ENCODE measurements at regions not wholly inside any gene's neighbourhood (a gene's known extent, or its start where the extent isn't known, plus 50 kb on each side); places are given as distances from the start of the nearest gene placed in this dataset.

- Mint-ChIP-seq H3K27me3 (peaks cover 8% of the 10 kb centered on the region), H3K36me3 (no peaks in the 10 kb centered on the region), H3K27ac (no peak overlapping the region), H3K9me3 (no peaks in the 10 kb centered on the region), H3K4me1 (peaks cover under 1 to 5% (median 2%) of the 10 kb centered on the region in 3 donors), H3K4me3 (no peak overlapping the region)
Measured at GRCh38 chr3:178485756-178486155, 50.5 kb upstream of the KCNMB2 start.

Data from IgD-negative memory B cell (primary cell).